Neural cell (in vitro differentiated cells): ENCODE measurements at regions not wholly inside any gene's neighbourhood (a gene's known extent, or its start where the extent isn't known, plus 50 kb on each side); places are given as distances from the start of the nearest gene placed in this dataset.

Source experiments
- H2AFZ ChIP-seq: fragments of 200-600, 300-800 bp; sonication (generic), shearing (Covaris generic); 2 replicates; pipeline ENCODE4 v1.6.0; 2014; ENCODE audit warnings: low read depth, mild to moderate bottlenecking, antibody characterized with exemption, low read length, moderate library complexity
- H3F3A ChIP-seq: fragments of 200-600 bp; shearing (Covaris generic); 2 replicates; pipeline ENCODE4 v1.6.1; 2016; ENCODE audit warnings: mild to moderate bottlenecking, moderate library complexity, mixed read lengths, antibody characterized with exemption, low read length; ENCODE audit not compliant: insufficient read depth, poor library complexity, severe bottlenecking
- H3K27ac ChIP-seq: fragments of 200-600, 300-800 bp; sonication (generic), shearing (Covaris generic); 2 replicates; pipeline ENCODE4 v1.5.1; 2014; ENCODE audit warnings: mild to moderate bottlenecking, low read length, moderate library complexity
- H3K27me3 ChIP-seq: fragments of 300-800, 200-600 bp; sonication (generic), shearing (Covaris generic); 2 replicates; pipeline ENCODE4 v1.6.0; 2014; ENCODE audit warnings: mild to moderate bottlenecking, low read depth, low read length, moderate library complexity; ENCODE audit not compliant: insufficient read depth
- H3K36me3 ChIP-seq: fragments of 300-800, 200-600 bp; sonication (generic), shearing (Covaris generic); 2 replicates; pipeline ENCODE4 v1.5.1; 2014; ENCODE audit warnings: mild to moderate bottlenecking, antibody characterized with exemption, low read length, moderate library complexity; ENCODE audit not compliant: insufficient read depth
- H3K4me2 ChIP-seq: fragments of 300-800, 200-600 bp; sonication (generic), shearing (Covaris generic); 2 replicates; pipeline ENCODE4 v1.6.0; 2014; ENCODE audit warnings: mild to moderate bottlenecking, low read length
- H3K4me3 ChIP-seq: fragments of 300-800, 200-600 bp; sonication (generic), shearing (Covaris generic); 2 replicates; pipeline ENCODE4 v1.5.1; 2014; ENCODE audit warnings: mild to moderate bottlenecking, low read length, moderate library complexity
- H3K79me2 ChIP-seq: fragments of 200-600 bp; shearing (Covaris generic); replicated peaks from 2 replicates; pipeline ENCODE4 v1.6.0; 2014; ENCODE audit warnings: mild to moderate bottlenecking, low read length, moderate library complexity; ENCODE audit not compliant: insufficient read depth
- H3K9ac ChIP-seq: fragments of 300-800, 200-600 bp; sonication (generic), shearing (Covaris generic); 2 replicates; pipeline ENCODE4 v1.6.1; 2016; ENCODE audit warnings: mild to moderate bottlenecking, low read length, mixed read lengths
- H3K9me2 ChIP-seq: fragments of 200-600 bp; shearing (Covaris generic); 2 replicates; pipeline ENCODE4 v1.6.1; 2016; ENCODE audit warnings: mild to moderate bottlenecking, low read length, mixed read lengths; ENCODE audit not compliant: insufficient read depth
- H3K9me3 ChIP-seq: fragments of 200-600, 300-800 bp; sonication (generic), shearing (Covaris generic); 2 replicates; pipeline ENCODE4 v1.6.1; 2016; ENCODE audit warnings: mild to moderate bottlenecking, mixed run types, low read length, moderate library complexity, mixed read lengths
- H4K20me1 ChIP-seq: fragments of 200-600 bp; shearing (Covaris generic); 2 replicates; pipeline ENCODE4 v1.6.1; 2016; ENCODE audit warnings: mild to moderate bottlenecking, mixed run types; ENCODE audit not compliant: insufficient read depth
- CTCF ChIP-seq: fragments of 450-650 bp; IDR thresholded peaks from 2 replicates; pipeline ENCODE4 v1.5.1; 2014; ENCODE audit warnings: antibody characterized with exemption, mild to moderate bottlenecking, moderate library complexity; ENCODE audit not compliant: poor library complexity, severe bottlenecking
- EP300 ChIP-seq: fragments of 450-650 bp; conservative IDR thresholded peaks from 2 replicates; pipeline ENCODE4 v1.6.1; 2014; ENCODE audit warnings: antibody characterized with exemption, mild to moderate bottlenecking, moderate library complexity; ENCODE audit not compliant: poor library complexity, severe bottlenecking
- EZH2 ChIP-seq: fragments of 200-600, 300-800 bp; shearing (Covaris generic), sonication (generic); IDR thresholded peaks from 2 replicates; pipeline ENCODE4 v1.6.1; 2014; ENCODE audit warnings: antibody characterized with exemption, low read length, borderline replicate concordance, mild to moderate bottlenecking; ENCODE audit not compliant: insufficient read depth, poor library complexity, severe bottlenecking
- MXI1 ChIP-seq: fragments of 450-650 bp; conservative IDR thresholded peaks from 2 replicates; pipeline ENCODE4 v1.6.1; 2014; ENCODE audit warnings: antibody characterized with exemption, mild to moderate bottlenecking; ENCODE audit not compliant: poor library complexity, severe bottlenecking
- POLR2AphosphoS5 ChIP-seq: IDR thresholded peaks from 2 replicates; pipeline ENCODE4 v1.6.1; 2012
- RAD21 ChIP-seq: fragments of 450-650 bp; conservative IDR thresholded peaks from 2 replicates; pipeline ENCODE4 v1.6.1; 2014; ENCODE audit warnings: antibody characterized with exemption, mild to moderate bottlenecking, moderate library complexity
- REST ChIP-seq: IDR thresholded peaks from 2 replicates; pipeline ENCODE4 v1.6.1; 2012; ENCODE audit warnings: borderline replicate concordance
- SMC3 ChIP-seq: fragments of 450-650 bp; conservative IDR thresholded peaks from 2 replicates; pipeline ENCODE4 v1.6.1; 2014; ENCODE audit warnings: antibody characterized with exemption, mild to moderate bottlenecking, moderate library complexity; ENCODE audit not compliant: poor library complexity
- TAF1 ChIP-seq: IDR thresholded peaks from 2 replicates; pipeline ENCODE4 v1.6.1; 2012; ENCODE audit warnings: low read depth

- Histone ChIP-seq H3K79me2 (no peaks in the 10 kb centered on the region), H3K9me3 (no peaks in the 10 kb centered on the region), H3K27me3 (no peaks in the 10 kb centered on the region), H3K4me2 (no peak overlapping the region), H2AFZ (no peak overlapping the region), H3F3A (no peaks in the 10 kb centered on the region), H3K4me3 (no peak overlapping the region), H3K36me3 (no peaks in the 10 kb centered on the region), H3K27ac (no peak overlapping the region), H4K20me1 (no peaks in the 10 kb centered on the region), H3K9ac (no peak overlapping the region), H3K9me2 (no peaks in the 10 kb centered on the region)
- TF ChIP-seq REST (no peak), CTCF (no peak), MXI1 (no peak), RAD21 (no peak), SMC3 (no peak), POLR2AphosphoS5 (no peak), TAF1 (no peak), EZH2 (no peak), EP300 (no peak)
Observed at GRCh38 chr11:29187215-29187614, 829.6 kb downstream of the KCNA4 start.

GRCh38 chr11:29184939-29185890 is 831.6 kb downstream of the KCNA4 start:
- Histone ChIP-seq H3K36me3 (no peaks in the 10 kb centered on the region), H2AFZ (no peak overlapping the region), H3K9ac (no peak overlapping the region), H4K20me1 (no peaks in the 10 kb centered on the region), H3K9me2 (no peaks in the 10 kb centered on the region), H3K4me3 (no peak overlapping the region), H3K9me3 (no peaks in the 10 kb centered on the region), H3K4me2 (no peak overlapping the region), H3K27ac (no peak overlapping the region), H3K79me2 (no peaks in the 10 kb centered on the region), H3F3A (no peaks in the 10 kb centered on the region), H3K27me3 (no peaks in the 10 kb centered on the region)
- TF ChIP-seq RAD21 (no peak), TAF1 (no peak), EP300 (no peak), MXI1 (no peak), CTCF (no peak), EZH2 (no peak), REST (no peak), POLR2AphosphoS5 (no peak), SMC3 (no peak)
